ENCODE measurements at regions not wholly inside any gene's neighbourhood (a gene's known extent, or its start where the extent isn't known, plus 50 kb on each side); places are given as distances from the start of the nearest gene placed in this dataset.
"Not testable (repeated sequence)": the region's sequence is repeated elsewhere in the genome, so short reads cannot be mapped to it uniquely, and the experiment has no call there.

DNA sequence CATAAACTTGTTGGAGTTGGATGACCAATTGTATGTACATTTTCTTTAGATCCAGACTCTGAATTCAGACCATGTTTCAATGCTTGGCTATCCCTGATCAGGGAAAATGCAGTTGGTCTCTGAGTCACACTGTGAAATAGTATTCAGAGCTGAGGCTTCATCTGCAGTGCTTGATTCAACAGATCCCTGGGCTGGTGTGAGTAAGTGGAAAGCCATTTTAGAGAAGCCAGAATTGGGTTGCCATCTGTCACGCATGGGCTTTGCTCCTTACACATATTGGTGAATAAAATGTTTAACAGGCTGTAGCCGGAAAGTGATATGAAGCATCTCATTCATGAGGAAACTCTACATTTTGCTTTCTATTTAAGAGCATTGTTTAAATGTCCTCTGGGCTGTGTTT lies 50.0 kb upstream of the ACYP2 start:
- H3K27me3 Mint-ChIP-seq = no peaks in the 10 kb centered on the region
- H3K4me1 Mint-ChIP-seq = peaks cover 16 to 34% of the 10 kb centered on the region in 2 donors
- no peak for DNase-seq
- H3K4me3 Mint-ChIP-seq = no peak overlapping the region
- H3K9me3 Mint-ChIP-seq = no peaks in the 10 kb centered on the region
- H3K36me3 Mint-ChIP-seq = peaks cover 6 to 7% of the 10 kb centered on the region in 2 donors
- H3K27ac Mint-ChIP-seq = no peak overlapping the region
- ATAC-seq (replicated peaks) = no peak

DNA sequence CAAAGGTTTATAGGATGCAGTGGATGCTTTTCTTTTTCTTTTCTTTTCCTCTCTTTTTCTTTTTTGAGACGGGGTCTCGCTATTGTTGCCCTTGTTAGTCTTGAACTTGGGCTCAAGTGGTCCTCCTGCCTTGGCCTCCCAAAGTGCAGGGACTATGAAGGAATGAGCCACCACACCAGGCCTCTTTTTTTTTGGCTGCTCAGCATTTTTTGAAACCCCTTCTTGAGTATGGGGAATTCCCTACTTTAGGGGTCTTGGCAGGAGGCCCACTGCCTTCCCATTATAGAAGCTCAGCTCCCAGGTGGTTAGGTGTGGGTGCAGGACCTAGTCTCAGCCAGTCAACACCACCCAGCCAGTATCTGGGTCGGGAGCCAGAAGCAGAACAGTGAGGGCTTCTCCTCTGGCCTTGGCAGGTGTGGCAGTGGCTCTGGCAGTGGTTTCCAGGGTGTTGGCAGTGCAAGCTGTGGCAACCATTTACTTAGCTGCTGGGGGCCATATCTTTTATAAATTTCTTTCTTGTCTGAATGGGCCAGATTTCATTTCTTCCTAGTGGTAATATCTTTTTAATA lies 51.4 kb upstream of the ACYP2 start:
- Mint-ChIP-seq H3K4me3 (no peak overlapping the region), H3K4me1 (peaks cover 16 to 34% of the 10 kb centered on the region in 2 donors), H3K27me3 (no peaks in the 10 kb centered on the region), H3K9me3 (peaks cover 2 to 4% of the 10 kb centered on the region in 2 donors), H3K36me3 (peaks cover 10 to 12% of the 10 kb centered on the region in 2 donors), H3K27ac (no peak overlapping the region)
- no peak for ATAC-seq (replicated peaks)
- no peak for DNase-seq

DNA sequence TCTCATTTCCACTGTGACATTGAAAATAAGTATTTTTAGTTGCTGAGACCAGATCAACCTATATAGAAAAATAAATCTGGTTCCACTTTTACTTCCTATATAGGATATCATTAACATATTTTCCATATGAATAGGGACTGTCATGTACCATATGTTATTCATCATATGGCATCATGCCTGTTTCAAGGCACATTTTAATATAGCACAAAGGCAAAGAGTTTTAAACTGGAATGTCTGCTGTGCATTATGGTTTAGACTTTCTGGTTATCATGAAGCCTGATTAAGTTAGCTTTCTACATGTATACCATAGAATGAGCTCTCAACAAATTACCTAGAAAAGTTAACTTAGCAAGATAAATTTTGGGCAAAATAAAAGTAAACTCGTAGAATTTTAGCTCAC lies 53.0 kb upstream of the ACYP2 start:
- Mint-ChIP-seq H3K9me3 (peaks cover 4 to 8% of the 10 kb centered on the region in 2 donors), H3K4me1 (peaks cover 11 to 34% of the 10 kb centered on the region in 2 donors), H3K27ac (no peak overlapping the region), H3K27me3 (no peaks in the 10 kb centered on the region), H3K36me3 (peaks cover 20 to 21% of the 10 kb centered on the region in 2 donors), H3K4me3 (no peak overlapping the region)
- DNase-seq (no peak), ATAC-seq (replicated peaks) (no peak)

DNA sequence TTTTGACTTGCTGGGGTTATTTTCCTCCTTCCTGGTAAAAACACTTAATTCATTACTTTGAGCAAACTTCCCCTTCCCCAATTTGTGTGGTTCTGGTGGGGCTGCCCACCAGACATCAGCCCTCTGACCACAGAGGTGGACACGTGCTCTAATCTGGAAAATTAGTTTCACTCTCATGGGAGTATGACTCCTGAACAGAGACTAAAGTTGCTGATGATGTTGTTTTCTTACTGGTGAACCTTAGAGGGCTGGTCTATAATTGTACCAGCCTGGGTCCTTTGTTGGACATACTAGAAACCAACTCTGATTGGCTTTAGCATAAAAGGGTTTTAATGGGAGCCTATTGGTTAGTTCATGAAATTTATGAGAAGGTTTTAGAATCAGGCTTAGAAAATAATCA lies 54.1 kb upstream of the ACYP2 start:
- Mint-ChIP-seq H3K27ac (no peak overlapping the region), H3K4me3 (no peak overlapping the region), H3K27me3 (no peaks in the 10 kb centered on the region), H3K36me3 (peaks cover 20 to 21% of the 10 kb centered on the region in 2 donors), H3K9me3 (peaks cover 4 to 8% of the 10 kb centered on the region in 2 donors), H3K4me1 (peaks cover 11 to 34% of the 10 kb centered on the region in 2 donors)
- ATAC-seq (replicated peaks) (peak; percentile 48 to 51), DNase-seq (no peak)

DNA sequence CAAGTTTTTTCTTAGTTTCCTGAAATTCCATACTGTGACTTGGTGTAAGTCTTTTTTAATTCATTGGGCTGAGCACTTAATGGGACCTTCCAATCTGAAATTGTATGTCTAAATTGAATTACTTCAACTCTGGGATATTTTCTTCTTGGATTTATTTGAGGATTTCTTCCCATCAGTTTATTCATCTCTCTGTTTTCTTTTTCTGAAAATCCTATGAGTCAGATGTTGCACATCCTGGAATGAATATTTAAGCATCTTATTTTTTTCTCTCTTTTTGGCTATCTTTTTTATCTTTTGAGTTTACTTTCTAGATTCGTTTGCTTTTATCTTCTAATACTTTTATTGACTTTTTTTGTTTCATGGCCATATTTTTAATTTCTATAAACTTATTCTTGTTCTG lies 55.4 kb upstream of the ACYP2 start:
- H3K9me3 Mint-ChIP-seq = peaks cover 4 to 8% of the 10 kb centered on the region in 2 donors
- peaks cover 14 to 17% of the 10 kb centered on the region in 2 donors for H3K36me3 Mint-ChIP-seq
- no peaks in the 10 kb centered on the region for H3K27me3 Mint-ChIP-seq
- no peak overlapping the region for H3K4me3 Mint-ChIP-seq
- no peak for DNase-seq
- ATAC-seq (replicated peaks) = no peak
- H3K4me1 Mint-ChIP-seq = peaks cover 11 to 34% of the 10 kb centered on the region in 2 donors
- H3K27ac Mint-ChIP-seq = no peak overlapping the region

DNA sequence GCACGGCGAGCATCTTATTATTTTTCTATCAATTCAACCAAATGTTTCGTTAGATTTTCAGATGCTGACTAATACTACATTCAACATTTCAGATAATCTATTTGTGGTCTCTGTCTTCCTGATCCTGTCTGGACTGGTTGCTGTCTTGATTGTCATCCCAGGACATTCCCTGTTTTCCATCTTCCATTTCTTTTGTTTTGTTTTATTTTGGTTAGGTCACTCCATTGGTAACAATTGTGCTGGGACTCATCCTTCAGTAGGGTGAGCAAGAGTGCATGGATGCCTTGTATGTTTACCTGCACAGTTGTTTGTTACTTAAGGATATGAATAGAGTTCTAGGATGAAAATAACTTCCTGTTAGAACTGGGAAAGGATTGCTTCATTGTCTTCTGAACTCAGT lies 55.9 kb upstream of the ACYP2 start:
- H3K4me3 Mint-ChIP-seq = no peak overlapping the region
- H3K9me3 Mint-ChIP-seq = peaks cover 5 to 8% of the 10 kb centered on the region in 2 donors
- peaks cover 12 to 38% of the 10 kb centered on the region in 2 donors for H3K4me1 Mint-ChIP-seq
- DNase-seq = no peak
- H3K36me3 Mint-ChIP-seq = peaks cover 15 to 18% of the 10 kb centered on the region in 2 donors
- no peaks in the 10 kb centered on the region for H3K27me3 Mint-ChIP-seq
- no peak overlapping the region for H3K27ac Mint-ChIP-seq
- ATAC-seq (replicated peaks) = no peak

DNA sequence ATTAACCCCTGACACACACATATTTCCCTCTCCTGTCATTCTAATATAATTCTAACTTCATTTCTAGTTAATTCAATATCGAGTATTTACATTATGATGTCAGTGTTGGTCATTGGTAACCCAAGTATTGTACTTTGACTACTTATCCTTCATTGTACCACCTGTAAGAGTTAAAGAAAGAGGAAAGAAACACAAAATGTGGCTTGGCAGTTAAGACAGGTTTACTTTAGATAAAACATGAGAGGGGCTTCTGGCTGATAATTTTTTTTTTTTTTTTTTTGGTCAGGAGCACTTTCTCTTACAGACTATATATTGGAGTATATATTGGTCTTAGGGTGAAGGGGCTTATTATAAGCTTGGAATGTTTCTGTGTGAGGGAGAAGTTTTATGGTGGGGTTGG lies 57.0 kb upstream of the ACYP2 start:
- ATAC-seq (replicated peaks) (no peak), DNase-seq (no peak)
- peaks cover 17 to 41% of the 10 kb centered on the region in 2 donors for H3K4me1 Mint-ChIP-seq
- peaks cover 22 to 24% of the 10 kb centered on the region in 2 donors for H3K36me3 Mint-ChIP-seq
- H3K27ac Mint-ChIP-seq = no peak overlapping the region
- H3K27me3 Mint-ChIP-seq = no peaks in the 10 kb centered on the region
- no peak overlapping the region for H3K4me3 Mint-ChIP-seq
- peaks cover 11 to 13% of the 10 kb centered on the region in 2 donors for H3K9me3 Mint-ChIP-seq

DNA sequence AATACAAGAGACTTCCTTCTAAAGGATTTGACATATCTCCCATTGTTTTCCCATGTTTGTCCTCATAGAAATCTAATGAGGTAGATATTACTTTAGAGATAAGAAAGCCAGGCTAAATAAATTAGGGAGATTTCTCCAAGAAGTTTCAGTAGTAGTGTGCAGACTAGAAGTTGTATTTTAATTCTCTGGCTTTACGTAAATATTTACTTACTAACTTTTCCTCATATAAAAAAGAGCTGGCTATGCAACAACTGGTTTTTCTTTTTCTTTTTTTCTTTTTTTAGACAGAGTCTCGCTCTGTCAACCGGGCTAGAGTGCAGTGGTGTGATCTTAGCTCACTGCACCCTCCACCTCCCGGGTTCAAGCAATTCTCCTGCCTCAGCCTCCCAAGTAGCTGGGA lies 60.6 kb upstream of the ACYP2 start:
- peaks cover 29 to 37% of the 10 kb centered on the region in 2 donors for H3K36me3 Mint-ChIP-seq
- peak overlapping the region; percentile 79 for H3K27ac Mint-ChIP-seq
- DNase-seq (no peak), ATAC-seq (replicated peaks) (no peak)
- H3K9me3 Mint-ChIP-seq = peaks cover 15 to 19% of the 10 kb centered on the region in 2 donors
- no peaks in the 10 kb centered on the region for H3K27me3 Mint-ChIP-seq
- H3K4me3 Mint-ChIP-seq = no peak overlapping the region
- H3K4me1 Mint-ChIP-seq = peaks cover 15 to 25% of the 10 kb centered on the region in 2 donors

DNA sequence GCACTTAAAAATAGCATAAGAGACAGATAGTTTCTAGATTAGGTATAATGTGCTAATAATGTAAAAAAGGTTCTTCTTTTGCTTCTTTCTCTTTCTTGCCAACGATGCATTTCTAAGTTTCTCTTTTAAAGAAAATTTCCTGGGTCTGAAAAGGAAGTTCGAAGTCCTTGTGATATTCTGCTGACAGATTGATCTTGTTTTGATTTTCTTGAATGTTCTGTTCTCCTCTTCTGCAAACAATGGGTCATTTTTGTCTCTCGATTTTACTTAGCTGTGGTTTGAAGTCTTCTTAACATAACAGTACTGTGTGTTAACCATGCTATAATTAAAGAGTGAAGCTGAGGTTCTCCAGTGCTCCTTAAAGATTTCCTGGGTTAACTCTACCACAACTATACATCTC lies 61.1 kb upstream of the ACYP2 start:
- no peak for DNase-seq
- Mint-ChIP-seq H3K36me3 (peaks cover 25 to 33% of the 10 kb centered on the region in 2 donors), H3K4me1 (peaks cover 15 to 30% of the 10 kb centered on the region in 2 donors), H3K4me3 (peak overlapping the region; percentile 44 to 47), H3K27me3 (no peaks in the 10 kb centered on the region), H3K9me3 (peaks cover 11 to 17% of the 10 kb centered on the region in 2 donors), H3K27ac (peak overlapping the region; percentile 79)
- peak in 1 of 2 donors; percentile 70 for ATAC-seq (replicated peaks)

DNA sequence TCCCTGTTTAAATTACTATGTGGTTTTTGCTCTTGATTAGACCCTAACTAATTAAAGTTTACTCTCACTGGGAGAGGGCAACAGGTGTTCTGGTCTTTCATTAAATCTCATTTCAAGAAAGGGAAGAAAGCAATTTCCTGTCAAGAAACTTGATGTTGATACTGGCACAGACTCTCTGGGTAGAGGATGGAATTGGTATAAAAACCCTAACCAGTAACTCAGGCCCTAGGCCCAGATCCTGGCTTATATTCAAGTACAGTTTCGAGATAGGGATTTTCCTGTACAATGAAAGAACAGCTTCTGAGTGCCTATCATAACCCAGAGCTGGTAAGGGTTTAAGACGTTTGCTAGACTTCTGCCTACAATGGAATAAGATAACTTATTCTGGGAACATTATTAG lies 61.6 kb upstream of the ACYP2 start:
- peak in 1 of 2 donors; percentile 29 for ATAC-seq (replicated peaks)
- no peaks in the 10 kb centered on the region for H3K27me3 Mint-ChIP-seq
- no peak overlapping the region for H3K4me3 Mint-ChIP-seq
- H3K4me1 Mint-ChIP-seq = peaks cover 17 to 32% of the 10 kb centered on the region in 2 donors
- peaks cover 22 to 31% of the 10 kb centered on the region in 2 donors for H3K36me3 Mint-ChIP-seq
- no peak for DNase-seq
- peaks cover 11 to 16% of the 10 kb centered on the region in 2 donors for H3K9me3 Mint-ChIP-seq
- H3K27ac Mint-ChIP-seq = peak overlapping the region; percentile 79

DNA sequence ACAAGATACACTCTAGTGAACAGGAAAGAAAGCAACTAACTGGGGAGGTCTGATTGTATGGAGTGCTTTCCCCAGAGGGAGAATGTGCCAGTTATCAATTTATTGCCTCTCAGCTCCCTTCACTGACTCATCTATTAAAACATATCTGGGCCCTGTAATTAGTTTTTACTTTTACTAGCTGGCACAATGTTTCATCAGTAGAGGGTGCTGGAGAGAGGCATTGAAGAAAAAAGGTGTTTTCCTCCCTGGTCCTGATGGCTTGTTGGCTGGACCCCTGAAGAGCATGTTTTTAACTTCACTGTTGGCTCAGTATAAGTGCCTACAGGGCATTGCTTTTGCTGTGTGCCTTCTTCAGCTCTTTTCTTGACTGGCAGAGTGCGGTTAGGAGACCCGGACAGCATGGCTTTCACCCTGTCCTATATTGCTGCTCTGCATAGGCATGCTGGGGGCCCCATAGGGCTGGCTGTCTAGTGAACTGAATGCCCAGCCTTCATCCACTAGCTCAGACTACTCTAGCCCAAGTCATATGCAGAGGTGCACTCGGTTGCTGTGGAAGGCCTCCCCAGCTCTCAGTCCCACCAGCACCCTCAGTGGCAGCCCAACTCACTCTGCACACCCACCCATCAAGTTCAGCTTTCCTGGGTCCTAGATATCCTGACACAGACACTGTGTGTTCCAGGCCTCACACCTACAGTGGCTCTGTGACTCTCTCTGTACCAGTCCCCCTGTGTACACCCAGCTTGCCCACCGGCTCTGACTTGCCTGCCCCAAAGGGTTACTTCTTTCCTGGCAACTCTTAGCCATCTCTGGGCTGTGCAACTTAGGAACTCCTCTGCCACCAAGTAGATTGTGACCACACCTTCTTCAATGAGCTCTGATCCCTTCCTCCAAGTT lies 62.3 kb upstream of the ACYP2 start:
- DNase-seq (no peak), ATAC-seq (replicated peaks) (peak in 1 of 2 donors; percentile 28)
- Mint-ChIP-seq H3K4me1 (peaks cover 20 to 35% of the 10 kb centered on the region in 2 donors), H3K9me3 (peaks cover 11% of the 10 kb centered on the region in 2 donors), H3K27me3 (no peaks in the 10 kb centered on the region), H3K27ac (peak overlapping the region; percentile 79), H3K36me3 (peaks cover 18 to 26% of the 10 kb centered on the region in 2 donors), H3K4me3 (no peak overlapping the region)

DNA sequence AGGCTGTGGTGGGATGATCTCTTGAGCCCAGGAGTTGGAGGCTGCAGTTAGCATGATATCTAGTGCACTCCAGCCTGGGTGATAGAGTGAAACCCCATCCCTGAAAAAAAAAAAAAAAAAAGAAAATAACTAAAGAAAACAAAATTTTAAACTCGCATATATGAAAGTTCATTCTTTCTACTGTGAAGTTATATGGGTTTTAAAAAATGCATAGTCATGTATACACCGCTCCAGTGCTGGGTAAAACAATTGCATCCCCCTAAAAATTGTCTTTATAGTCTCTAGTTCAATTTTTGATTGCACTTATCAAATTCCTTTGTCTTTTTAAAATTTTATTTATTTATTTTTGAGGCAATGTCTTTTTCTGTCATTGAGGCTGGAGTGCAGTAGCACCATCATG lies 65.0 kb upstream of the ACYP2 start:
- DNase-seq (no peak), ATAC-seq (replicated peaks) (no peak)
- no peaks in the 10 kb centered on the region for H3K27me3 Mint-ChIP-seq
- no peak overlapping the region for H3K4me3 Mint-ChIP-seq
- H3K27ac Mint-ChIP-seq = no peak overlapping the region
- H3K9me3 Mint-ChIP-seq = peaks cover 11 to 13% of the 10 kb centered on the region in 2 donors
- peaks cover 21 to 38% of the 10 kb centered on the region in 2 donors for H3K4me1 Mint-ChIP-seq
- peaks cover 17 to 23% of the 10 kb centered on the region in 2 donors for H3K36me3 Mint-ChIP-seq

DNA sequence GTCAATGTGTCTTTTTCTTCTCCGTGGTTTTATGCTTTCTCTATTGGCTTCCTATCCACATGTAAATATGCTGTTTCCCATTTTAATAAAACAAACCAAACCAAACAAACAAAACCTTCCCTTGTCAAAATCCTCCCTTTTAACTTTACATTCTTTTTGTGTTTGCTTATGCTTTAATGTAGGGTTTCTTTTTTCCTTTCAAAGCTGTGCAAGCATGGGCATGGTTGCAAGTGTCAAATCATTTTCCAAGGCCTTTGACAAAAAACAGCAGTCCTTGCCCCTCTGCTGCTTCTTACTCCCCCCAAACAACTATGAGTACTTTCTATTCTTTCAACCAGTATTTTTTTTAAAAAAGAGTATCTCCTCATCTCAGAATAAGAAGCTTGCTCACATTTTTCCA lies 66.0 kb upstream of the ACYP2 start:
- no peak overlapping the region for H3K27ac Mint-ChIP-seq
- no peak overlapping the region for H3K4me3 Mint-ChIP-seq
- H3K4me1 Mint-ChIP-seq = peaks cover 18 to 32% of the 10 kb centered on the region in 2 donors
- no peak for ATAC-seq (replicated peaks)
- peaks cover 20 to 27% of the 10 kb centered on the region in 2 donors for H3K36me3 Mint-ChIP-seq
- peaks cover 13 to 16% of the 10 kb centered on the region in 2 donors for H3K9me3 Mint-ChIP-seq
- H3K27me3 Mint-ChIP-seq = no peaks in the 10 kb centered on the region
- DNase-seq = no peak

DNA sequence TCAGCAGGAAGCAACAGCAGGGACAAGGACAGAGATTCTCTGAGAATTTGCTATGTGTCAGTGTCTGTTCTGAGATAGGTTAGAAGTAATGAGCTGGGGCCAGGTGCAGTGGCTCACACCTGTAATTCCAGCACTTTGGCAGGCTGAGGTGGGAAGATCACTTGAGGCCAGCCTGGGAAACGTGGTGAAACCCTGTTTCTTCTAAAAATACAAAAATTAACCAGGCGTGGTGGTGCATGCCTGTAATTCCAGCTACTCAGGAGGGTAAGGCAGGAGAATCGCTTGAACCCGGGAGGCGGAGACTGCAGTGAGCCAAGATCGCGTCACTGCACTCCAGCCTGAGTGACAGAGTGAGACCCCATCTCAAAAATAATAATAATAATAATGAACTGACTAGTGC lies 66.5 kb upstream of the ACYP2 start:
- peaks cover 11 to 15% of the 10 kb centered on the region in 2 donors for H3K9me3 Mint-ChIP-seq
- DNase-seq; H3K27me3 Mint-ChIP-seq; H3K4me3 Mint-ChIP-seq; ATAC-seq (replicated peaks): not testable (repeated sequence)
- peak overlapping the region; percentile 51 for H3K27ac Mint-ChIP-seq
- peaks cover 18 to 25% of the 10 kb centered on the region in 2 donors for H3K36me3 Mint-ChIP-seq
- peaks cover 15 to 28% of the 10 kb centered on the region in 2 donors for H3K4me1 Mint-ChIP-seq
